ENCODE measurements at regions not wholly inside any gene's neighbourhood (a gene's known extent, or its start where the extent isn't known, plus 50 kb on each side); places are given as distances from the start of the nearest gene placed in this dataset.

- Histone ChIP-seq H3K36me3 (no peaks in the 10 kb centered on the region), H3K4me3 (no peak overlapping the region), H3K27ac (no peak overlapping the region), H3K27me3 (no peaks in the 10 kb centered on the region), H3K4me1 (no peaks in the 10 kb centered on the region), H3K9me3 (no peaks in the 10 kb centered on the region)
- TF ChIP-seq CTCF (IDR thresholded peaks at IDR 0.05) (no peak), POLR2AphosphoS5 (IDR thresholded peaks at IDR 0.05) (no peak), EP300 (IDR thresholded peaks at IDR 0.05) (no peak), POLR2A (IDR thresholded peaks at IDR 0.05) (no peak)
- ATAC-seq (ENCODE audit: low FRiP score in 2 of 2) (no peak), DNase-seq (no peak)
- WGBS, 2 donors: 80 to 91% methylated on average over 11 to 14 of the region's 14 CpGs
Measured at GRCh38 chr2:2561346-2562095, 230.4 kb upstream of the MYT1L start.

- Histone ChIP-seq H3K36me3 (no peaks in the 10 kb centered on the region), H3K27me3 (no peaks in the 10 kb centered on the region), H3K4me1 (no peaks in the 10 kb centered on the region), H3K9me3 (no peaks in the 10 kb centered on the region), H3K4me3 (no peak overlapping the region), H3K27ac (no peak overlapping the region)
- ATAC-seq (ENCODE audit: low FRiP score in 2 of 2) (no peak), DNase-seq (no peak)
- 79 to 80% methylated on average over 13 to 16 of the region's 16 CpGs for WGBS, 2 donors
- no peak for TF ChIP-seq POLR2AphosphoS5 (IDR thresholded peaks at IDR 0.05)
- TF ChIP-seq CTCF (IDR thresholded peaks at IDR 0.05): no peak
- TF ChIP-seq POLR2A (IDR thresholded peaks at IDR 0.05): no peak
- TF ChIP-seq EP300 (IDR thresholded peaks at IDR 0.05): no peak
Measured at GRCh38 chr2:2560374-2561015, 229.4 kb upstream of the MYT1L start.

GRCh38 chr2:2558476-2558875 is 227.4 kb upstream of the MYT1L start:
- TF ChIP-seq POLR2A (IDR thresholded peaks at IDR 0.05) (no peak), POLR2AphosphoS5 (IDR thresholded peaks at IDR 0.05) (no peak), EP300 (IDR thresholded peaks at IDR 0.05) (no peak), CTCF (IDR thresholded peaks at IDR 0.05) (no peak)
- Histone ChIP-seq H3K36me3 (no peaks in the 10 kb centered on the region), H3K4me1 (no peaks in the 10 kb centered on the region), H3K27ac (no peak overlapping the region), H3K27me3 (no peaks in the 10 kb centered on the region), H3K4me3 (no peak overlapping the region), H3K9me3 (peaks cover 0 to 2% (median 0%) of the 10 kb centered on the region in 4 donors)
- DNase-seq (no peak), ATAC-seq (ENCODE audit: low FRiP score in 2 of 2) (no peak)
- 80 to 89% methylated on average over 9 of the region's 9 CpGs for WGBS, 2 donors

GRCh38 chr2:2557475-2557874 is 226.4 kb upstream of the MYT1L start:
- no peaks in the 10 kb centered on the region for H3K36me3 ChIP-seq
- no peak for ATAC-seq (ENCODE audit: low FRiP score in 2 of 2)
- no peak overlapping the region for H3K27ac ChIP-seq
- DNase-seq: no peak
- WGBS, 2 donors: 58 to 73% methylated on average over 5 of the region's 5 CpGs
- H3K4me1 ChIP-seq: no peaks in the 10 kb centered on the region
- no peaks in the 10 kb centered on the region for H3K27me3 ChIP-seq
- H3K4me3 ChIP-seq: no peak overlapping the region
- TF ChIP-seq POLR2A (IDR thresholded peaks at IDR 0.05): no peak
- TF ChIP-seq EP300 (IDR thresholded peaks at IDR 0.05): no peak
- TF ChIP-seq CTCF (IDR thresholded peaks at IDR 0.05): no peak
- TF ChIP-seq POLR2AphosphoS5 (IDR thresholded peaks at IDR 0.05): no peak
- H3K9me3 ChIP-seq: peaks cover 0 to 12% (median 6%) of the 10 kb centered on the region in 4 donors
